HG02938 (cell line): ENCODE measurements at regions not wholly inside any gene's neighbourhood (a gene's known extent, or its start where the extent isn't known, plus 50 kb on each side); places are given as distances from the start of the nearest gene placed in this dataset.

ENCODE experiments used
- ATAC-seq: cut with Tn5 transposase; IDR thresholded peaks from one replicate; pipeline ENCODE4 v1.9.1; 2021; ENCODE audit warnings: mild to moderate bottlenecking, moderate library complexity; ENCODE audit not compliant: unreplicated experiment

DNA sequence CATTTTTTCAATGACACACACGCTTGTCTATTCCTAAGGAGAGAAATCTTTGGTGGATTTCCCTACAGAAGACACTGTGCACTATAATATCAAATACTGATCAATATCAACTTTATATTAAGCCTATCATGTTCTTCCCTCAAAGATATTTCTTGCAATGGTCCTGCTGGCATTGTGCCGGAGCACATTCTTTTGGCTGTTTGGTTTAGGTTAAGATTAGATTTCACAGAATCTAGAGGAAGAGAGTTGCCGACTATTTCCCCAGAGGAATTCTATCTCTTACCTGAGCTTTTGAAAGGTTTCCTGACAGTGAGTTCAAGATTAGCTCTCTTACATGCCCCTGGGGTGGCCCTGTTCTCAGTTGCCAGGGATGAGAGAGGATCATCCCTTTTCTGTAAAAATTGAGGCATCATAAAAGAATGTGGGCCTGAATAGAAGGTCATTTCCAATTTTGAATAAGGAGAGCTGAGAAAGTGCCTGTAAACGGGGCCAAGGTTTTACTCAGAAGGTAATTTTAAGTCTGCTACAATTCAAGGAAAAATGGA is 180.6 kb upstream of the ARHGAP20 start:
- no peak for ATAC-seq

- ATAC-seq = no peak
Observed at GRCh38 chr11:110891411-110891810, 179.2 kb upstream of the ARHGAP20 start.

GRCh38 chr11:110890995-110891394 is 178.8 kb upstream of the ARHGAP20 start:
- no peak for ATAC-seq

DNA sequence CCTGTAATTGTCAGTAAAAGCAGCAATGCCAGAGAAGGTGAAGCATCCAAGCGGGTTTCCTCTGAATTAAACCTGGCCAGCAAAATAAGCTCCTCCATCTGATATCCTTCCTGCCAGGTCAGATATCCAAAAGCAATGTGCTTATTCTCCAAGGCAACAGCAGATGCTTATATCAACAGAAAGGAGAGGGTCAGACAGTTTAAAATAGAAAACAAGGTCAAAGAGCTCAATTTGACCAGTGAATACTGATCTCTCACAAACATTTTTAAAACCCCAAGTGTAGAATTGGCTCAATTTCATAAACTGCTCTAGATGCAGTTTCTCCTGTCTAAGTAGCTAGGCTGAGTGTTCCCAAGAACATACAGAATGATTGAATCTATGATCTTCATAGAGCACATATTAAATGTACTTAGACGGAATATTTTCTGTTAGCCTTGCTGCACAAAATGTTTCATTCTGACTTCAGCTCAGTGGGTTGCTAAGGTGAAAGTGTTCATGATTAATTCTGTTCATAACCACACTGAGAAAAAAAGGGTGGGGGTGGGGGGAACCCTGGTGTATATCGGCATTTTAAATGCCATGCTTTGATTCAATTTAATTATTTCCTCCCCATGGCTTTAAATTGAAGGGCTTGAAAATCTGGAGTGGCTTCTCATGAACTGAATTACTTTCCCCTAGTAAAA is 174.2 kb upstream of the ARHGAP20 start:
- ATAC-seq = no peak

GRCh38 chr11:110883256-110883655 is 171.0 kb upstream of the ARHGAP20 start:
- no peak for ATAC-seq

GRCh38 chr11:110878513-110878912 is 166.3 kb upstream of the ARHGAP20 start:
- no peak for ATAC-seq

DNA sequence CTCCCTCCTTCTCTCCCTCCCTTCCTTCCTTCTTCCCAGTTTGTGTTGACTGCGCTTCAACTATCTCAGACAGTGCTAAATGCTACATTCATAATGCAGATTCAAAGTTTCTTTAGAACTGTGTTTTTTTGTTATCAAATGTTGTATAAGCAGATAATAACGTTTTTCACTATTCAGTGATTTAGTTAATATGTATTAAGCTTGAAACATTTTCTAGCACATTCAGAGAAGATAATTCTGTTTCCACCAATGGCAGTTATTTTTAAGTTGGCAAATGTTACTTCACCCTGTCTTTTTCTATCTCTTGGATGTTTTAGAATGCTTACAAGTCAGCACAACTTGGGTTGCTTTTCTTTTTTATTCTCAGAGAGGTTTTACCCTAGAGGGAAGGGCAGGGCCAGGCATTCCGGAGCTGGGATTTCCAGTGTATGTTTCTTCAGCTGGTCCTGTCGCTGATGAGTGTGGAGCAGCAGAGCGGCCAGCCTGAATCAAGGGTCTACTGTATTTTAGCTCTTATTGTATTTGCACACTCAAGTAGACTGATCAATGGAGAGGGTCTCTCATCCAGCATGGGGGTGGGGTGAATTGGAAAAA is 162.3 kb upstream of the ARHGAP20 start:
- no peak for ATAC-seq

DNA sequence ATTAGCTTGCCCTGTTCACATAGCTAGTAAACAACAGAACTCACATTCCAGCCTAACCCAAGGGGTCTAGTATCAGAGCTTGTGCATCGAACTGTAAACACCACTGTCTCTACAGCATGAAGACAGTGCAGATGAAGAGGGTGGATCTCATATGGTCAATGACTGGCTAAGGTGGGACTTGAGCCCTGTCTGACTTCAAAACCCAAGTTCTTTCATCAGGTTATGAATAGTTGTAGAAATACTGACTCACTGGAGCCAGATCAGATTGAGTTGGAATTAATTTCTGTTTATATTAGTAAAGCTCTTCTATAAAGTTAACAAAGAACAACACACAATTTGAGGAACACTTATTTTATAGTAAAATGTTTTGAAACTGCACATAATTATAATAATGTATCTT is 161.7 kb upstream of the ARHGAP20 start:
- ATAC-seq = no peak

GRCh38 chr11:110870816-110871522 is 158.7 kb upstream of the ARHGAP20 start:
- ATAC-seq = no peak

DNA sequence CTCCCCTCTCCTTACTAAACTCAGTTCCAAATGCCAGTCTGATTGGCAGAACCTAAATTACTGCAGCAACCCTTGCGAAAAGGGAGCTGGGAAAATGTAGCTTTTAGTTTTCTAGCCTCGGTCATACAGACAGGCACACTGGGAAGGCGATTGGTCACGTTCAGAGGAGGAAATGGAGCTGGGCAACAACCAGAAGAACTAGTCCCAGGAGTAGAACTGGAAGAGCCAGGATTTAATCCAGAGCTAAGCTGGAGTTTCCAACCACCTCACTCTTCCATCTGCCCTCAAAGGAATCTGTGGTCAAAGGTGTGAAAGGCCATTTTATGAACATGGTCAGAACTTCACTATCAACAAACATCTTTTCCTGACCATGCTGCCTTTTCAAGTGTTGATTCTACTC is 155.7 kb upstream of the ARHGAP20 start:
- ATAC-seq = no peak

DNA sequence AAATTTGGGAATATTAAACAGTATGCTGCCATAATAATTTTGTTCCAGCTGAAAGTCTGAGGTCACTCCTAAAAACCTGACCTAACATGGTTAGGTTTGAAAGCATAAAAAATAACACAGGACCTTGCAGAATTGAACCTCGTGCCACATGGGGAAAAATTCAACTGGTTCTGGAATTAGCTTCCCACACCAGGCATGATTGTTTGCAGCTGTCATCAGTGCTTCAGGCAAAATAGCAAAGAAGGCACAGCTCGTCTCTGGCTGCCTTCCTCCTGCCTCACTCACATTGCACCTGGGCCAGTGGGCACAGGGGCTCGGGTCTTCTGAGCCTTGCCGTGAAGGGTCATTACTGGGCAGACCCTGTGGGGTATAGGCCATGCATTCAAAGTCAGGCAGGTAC is 153.8 kb upstream of the ARHGAP20 start:
- ATAC-seq = no peak

GRCh38 chr11:110862407-110862806 is 150.2 kb upstream of the ARHGAP20 start:
- ATAC-seq = no peak

GRCh38 chr11:110860461-110860860 is 148.2 kb upstream of the ARHGAP20 start:
- ATAC-seq = no peak

DNA sequence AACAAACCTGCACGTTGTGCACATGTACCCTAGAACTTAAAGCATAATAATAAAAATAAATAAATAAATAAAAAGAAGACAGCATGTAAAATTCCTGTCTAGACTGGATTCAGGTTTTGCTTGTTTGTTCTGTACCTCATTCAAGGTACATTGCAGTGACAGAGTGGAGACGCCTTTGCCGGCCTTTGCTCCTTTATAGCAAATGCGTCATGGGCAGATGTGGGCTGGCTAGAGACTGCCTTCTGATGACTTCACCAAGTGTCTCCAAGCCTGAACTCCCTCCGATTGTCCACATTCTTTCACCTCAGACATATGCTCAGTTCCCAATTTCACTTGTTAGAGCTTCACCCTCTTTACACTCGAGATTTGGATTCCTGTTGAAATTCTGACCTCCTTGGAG is 147.8 kb upstream of the ARHGAP20 start:
- ATAC-seq = no peak

DNA sequence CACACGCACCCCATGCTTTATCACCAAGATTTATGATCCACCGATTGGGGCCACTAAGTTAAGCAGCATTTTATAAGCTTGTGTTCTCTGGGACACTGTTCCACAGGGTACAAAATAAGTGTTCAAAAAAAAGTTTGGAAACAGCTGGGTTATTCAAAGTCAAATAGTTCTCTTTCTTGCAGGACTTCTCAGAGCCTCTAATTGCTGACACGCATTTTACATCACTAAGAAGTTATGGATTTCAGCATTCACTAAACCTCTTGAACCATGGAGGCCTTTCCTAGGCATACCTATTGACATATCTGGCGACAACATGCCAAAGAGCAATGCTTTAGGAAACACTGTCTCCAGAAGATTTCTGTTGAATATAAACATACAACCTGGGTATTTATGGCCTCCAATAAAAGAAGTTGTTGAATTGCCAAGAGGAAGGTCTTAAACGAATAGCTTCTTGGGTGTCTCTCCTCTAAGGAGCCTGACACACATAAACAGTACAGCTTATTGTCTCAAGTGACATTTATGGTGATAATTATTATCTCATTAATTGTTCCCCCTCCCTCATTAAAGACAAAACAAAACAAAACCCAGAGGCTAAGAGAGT is 147.1 kb upstream of the ARHGAP20 start:
- no peak for ATAC-seq

GRCh38 chr11:110858547-110858921 is 146.3 kb upstream of the ARHGAP20 start:
- peak; percentile 41 for ATAC-seq

DNA sequence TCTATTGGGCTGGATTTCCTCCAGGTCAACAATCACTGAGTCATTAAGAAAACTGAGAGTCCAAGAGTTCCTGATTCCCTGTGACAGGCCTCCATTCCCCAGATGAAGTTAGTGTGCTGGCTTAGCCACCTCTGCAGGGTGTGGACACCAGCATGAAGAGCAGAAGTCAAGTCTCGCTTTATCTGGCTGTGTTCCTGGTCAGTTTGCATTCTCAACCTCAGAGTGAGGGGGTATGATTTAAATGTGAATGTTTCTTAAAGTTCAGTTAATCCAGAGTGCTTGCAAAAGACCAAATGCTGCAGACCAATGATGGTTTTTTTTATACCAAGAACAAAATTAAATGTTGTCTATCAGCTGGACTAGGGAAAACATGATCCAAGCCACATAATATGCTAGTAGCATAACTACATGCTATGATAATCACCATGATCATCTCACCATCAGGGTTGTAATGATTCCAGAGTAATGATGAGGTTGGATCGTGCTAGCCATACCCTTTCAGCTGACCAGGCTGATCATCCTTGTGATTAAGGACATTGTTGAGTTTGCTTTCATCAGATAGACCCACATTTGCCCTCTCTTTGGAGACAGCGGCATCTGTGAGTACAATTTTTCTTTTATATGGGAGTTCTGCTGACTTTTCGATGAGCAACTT is 145.8 kb upstream of the ARHGAP20 start:
- peak; percentile 36 for ATAC-seq

DNA sequence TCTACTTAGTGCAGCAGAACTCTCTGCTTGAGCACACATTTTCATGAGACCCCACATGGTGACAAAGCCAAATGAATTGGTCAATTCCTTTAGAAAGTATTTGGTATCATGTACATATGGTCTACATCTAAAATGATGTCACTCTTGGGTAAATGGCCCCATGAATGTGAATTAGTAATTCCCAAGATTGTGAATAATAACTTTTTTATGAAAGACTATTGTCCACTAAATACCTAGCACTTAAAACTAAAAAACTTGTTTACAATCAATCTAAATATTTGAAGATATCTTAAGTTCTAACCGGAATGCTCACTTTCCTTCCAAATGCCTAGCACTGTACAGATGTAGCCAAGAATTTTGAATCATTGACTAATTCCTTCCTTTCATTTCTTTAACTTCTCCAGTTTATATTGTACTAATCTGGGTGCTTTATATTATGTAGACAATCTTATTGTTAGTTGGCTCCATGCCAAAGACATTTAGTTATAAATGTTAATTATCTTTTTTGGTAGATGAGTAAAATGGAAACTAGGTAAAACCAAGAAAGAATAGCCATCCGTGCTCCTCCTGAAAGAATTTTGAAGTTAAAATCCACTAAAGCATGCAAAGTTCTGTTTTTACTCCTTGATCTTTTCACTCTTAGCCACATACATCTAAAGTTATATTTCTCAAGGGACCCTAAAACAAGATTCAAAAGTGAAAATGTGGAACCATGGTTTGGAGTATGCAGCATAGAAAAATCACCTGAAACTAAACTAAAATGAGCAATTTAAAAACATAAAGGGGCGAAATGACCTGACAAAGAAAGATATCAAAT is 145.0 kb upstream of the ARHGAP20 start:
- peak; percentile 46 for ATAC-seq

DNA sequence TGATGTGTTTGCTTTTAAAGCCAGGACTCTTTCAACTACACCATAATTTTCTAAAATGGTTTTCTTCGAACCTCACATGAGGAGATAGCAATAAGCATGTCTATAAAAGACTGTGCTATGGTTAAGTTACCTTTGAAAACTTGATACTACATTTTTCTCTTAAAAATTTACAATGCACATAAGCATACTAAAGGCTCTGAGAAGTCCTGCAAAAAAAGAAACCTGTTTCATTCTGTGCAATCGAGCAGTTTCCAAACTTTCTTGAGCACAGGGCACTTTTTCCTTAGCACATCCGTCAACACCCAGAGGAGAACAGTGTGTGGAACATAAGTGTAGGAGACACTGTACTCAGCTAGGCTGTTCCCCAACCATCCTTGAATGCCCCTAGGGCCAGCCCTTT is 144.1 kb upstream of the ARHGAP20 start:
- ATAC-seq = no peak

DNA sequence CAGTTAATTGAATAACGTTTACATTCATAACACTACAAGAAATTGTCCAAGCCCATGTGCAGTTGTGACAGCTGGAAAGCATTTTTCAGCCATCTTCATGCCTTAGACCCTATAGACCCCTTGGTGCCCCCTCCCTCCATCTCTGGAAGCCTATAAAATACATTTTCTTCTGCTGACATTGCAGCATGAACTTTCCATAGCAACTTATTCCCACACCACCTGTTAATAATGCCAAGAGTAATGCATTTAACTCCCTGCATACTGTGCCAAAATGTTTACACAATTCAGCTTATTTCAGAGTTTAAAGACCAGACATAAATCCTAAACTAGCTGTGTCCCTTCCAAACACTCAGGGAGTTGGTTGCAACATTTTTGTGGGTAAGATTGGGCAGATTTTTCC is 143.0 kb upstream of the ARHGAP20 start:
- no peak for ATAC-seq
